ENCODE measurements at regions not wholly inside any gene's neighbourhood (a gene's known extent, or its start where the extent isn't known, plus 50 kb on each side); places are given as distances from the start of the nearest gene placed in this dataset.
"Not testable (repeated sequence)": the region's sequence is repeated elsewhere in the genome, so short reads cannot be mapped to it uniquely, and the experiment has no call there.

DNA sequence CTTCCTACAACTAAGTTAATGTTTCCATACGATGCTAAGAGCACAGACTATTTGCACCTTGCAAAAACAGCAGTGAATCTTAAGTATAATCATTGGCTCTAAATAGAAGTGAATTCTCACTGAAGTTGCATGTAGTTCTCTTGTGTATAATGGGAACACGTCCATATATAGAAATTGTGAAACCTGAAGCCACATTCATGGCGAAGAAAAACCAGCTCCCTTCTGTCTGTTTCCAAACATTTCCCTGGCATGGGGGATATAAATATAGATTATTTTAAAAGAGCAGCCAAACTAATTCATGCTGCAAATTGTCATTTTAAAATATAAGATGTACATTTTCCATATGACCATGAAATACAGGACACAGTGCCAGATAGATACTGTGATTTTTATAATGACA lies 71.1 kb downstream of the TRAM1L1 start:
- in situ Hi-C loops (cut with MboI; ENCODE audit: low sequenced_read_pairs, unreplicated experiment): no loop called here
- no peak for DNase-seq (ENCODE audit: low spot score)
- no peak for TF ChIP-seq CTCF (IDR thresholded peaks at IDR 0.05; ENCODE audit: borderline replicate concordance, control extremely low read depth, extremely low read depth, insufficient read depth, missing control alignments)

- DNase-seq (ENCODE audit: low spot score): no peak
- no peak for TF ChIP-seq CTCF (IDR thresholded peaks at IDR 0.05; ENCODE audit: borderline replicate concordance, control extremely low read depth, extremely low read depth, insufficient read depth, missing control alignments)
- in situ Hi-C loops (cut with MboI; ENCODE audit: low sequenced_read_pairs, unreplicated experiment): no loop called here
Observed at GRCh38 chr4:117010671-117011070, 74.7 kb downstream of the TRAM1L1 start.

GRCh38 chr4:117001077-117001476 lies 84.3 kb downstream of the TRAM1L1 start:
- no peak for DNase-seq (ENCODE audit: low spot score)
- in situ Hi-C loops (cut with MboI; ENCODE audit: low sequenced_read_pairs, unreplicated experiment): no loop called here
- TF ChIP-seq CTCF (IDR thresholded peaks at IDR 0.05; ENCODE audit: borderline replicate concordance, control extremely low read depth, extremely low read depth, insufficient read depth, missing control alignments): no peak

- no peak for TF ChIP-seq CTCF (IDR thresholded peaks at IDR 0.05; ENCODE audit: borderline replicate concordance, control extremely low read depth, extremely low read depth, insufficient read depth, missing control alignments)
- no peak for DNase-seq (ENCODE audit: low spot score)
Observed at GRCh38 chr4:116982656-116983055, 102.7 kb downstream of the TRAM1L1 start.

GRCh38 chr4:116980436-116980835 lies 104.9 kb downstream of the TRAM1L1 start:
- in situ Hi-C loops (cut with MboI; ENCODE audit: low sequenced_read_pairs, unreplicated experiment); DNase-seq (ENCODE audit: low spot score): not testable (repeated sequence)

More at GRCh38 chr4:116982656-116983055, 102.7 kb downstream of the TRAM1L1 start:
- in situ Hi-C loops (cut with MboI; ENCODE audit: low sequenced_read_pairs, unreplicated experiment): no loop called here

DNA sequence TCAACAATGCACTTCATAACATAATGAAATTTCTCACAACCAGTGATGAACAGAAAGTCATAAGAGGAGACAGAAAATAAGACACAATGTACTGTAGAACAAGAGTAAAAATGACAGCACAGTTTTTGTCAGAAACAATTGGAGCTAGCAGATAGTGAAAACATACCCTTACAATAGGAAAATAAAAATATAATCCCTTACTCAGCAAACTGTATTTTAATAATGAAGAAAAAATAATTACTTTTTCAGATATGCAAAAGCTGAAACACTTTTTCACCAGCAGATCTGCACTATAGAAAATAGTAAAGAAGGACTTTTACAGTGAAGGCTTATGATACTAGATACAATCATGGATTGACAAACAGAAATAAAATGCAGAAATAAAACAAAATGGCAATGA lies 126.3 kb downstream of the TRAM1L1 start:
- in situ Hi-C loops (cut with MboI; ENCODE audit: low sequenced_read_pairs, unreplicated experiment): no loop called here

DNA sequence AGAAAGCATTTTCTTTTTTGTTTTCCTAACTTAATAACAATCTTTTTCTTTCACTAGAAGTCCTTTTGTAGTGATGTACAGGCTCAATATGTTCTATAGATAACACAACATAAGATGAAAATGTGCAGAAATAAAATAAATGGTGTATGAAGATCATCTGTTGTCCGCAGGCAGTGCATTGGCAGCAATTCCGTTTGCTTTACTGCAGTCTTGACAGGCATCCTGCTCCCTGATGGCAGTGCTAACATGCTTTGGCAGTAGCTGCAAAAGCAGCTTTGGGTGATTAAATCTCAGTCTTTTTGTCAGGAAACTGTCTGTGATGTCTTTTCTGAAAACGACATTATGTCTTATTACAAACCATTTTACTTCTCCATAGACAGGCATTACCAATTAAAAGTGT lies 131.4 kb downstream of the TRAM1L1 start:
- DNase-seq (ENCODE audit: low spot score): no peak
- no peak for TF ChIP-seq CTCF (IDR thresholded peaks at IDR 0.05; ENCODE audit: borderline replicate concordance, control extremely low read depth, extremely low read depth, insufficient read depth, missing control alignments)
- in situ Hi-C loops (cut with MboI; ENCODE audit: low sequenced_read_pairs, unreplicated experiment): no loop called here

More for the DNA sequence above, 126.3 kb downstream of the TRAM1L1 start:
- no peak for TF ChIP-seq CTCF (IDR thresholded peaks at IDR 0.05; ENCODE audit: borderline replicate concordance, control extremely low read depth, extremely low read depth, insufficient read depth, missing control alignments)
- no peak for DNase-seq (ENCODE audit: low spot score)
